Activated T-helper 17 cell treated with anti-CD3 and anti-CD28 coated beads, Interleukin-2, amount 50 U/mL, for 72 hours (primary cell): ENCODE measurements at regions not wholly inside any gene's neighbourhood (a gene's known extent, or its start where the extent isn't known, plus 50 kb on each side); places are given as distances from the start of the nearest gene placed in this dataset.

ENCODE experiments used
- ATAC-seq: fragments of 150-1000 bp; cut with Tn5 transposase; replicated peaks from 2 replicates; pipeline ENCODE4 v1.10.0; 2021; ENCODE audit warnings: mild to moderate bottlenecking, moderate library complexity
- H3K27ac Mint-ChIP-seq: one replicate; pipeline ENCODE4 v1.8.0; 2022; ENCODE audit warnings: mixed read lengths
- H3K27me3 Mint-ChIP-seq: one replicate; pipeline ENCODE4 v1.8.0; 2022; ENCODE audit warnings: mixed read lengths
- H3K36me3 Mint-ChIP-seq: one replicate; pipeline ENCODE4 v1.8.0; 2022; ENCODE audit warnings: low read depth, mild to moderate bottlenecking, mixed read lengths
- H3K4me1 Mint-ChIP-seq: one replicate; pipeline ENCODE4 v1.8.0; 2022; ENCODE audit warnings: mixed read lengths
- H3K4me3 Mint-ChIP-seq: one replicate; pipeline ENCODE4 v1.8.0; 2022; ENCODE audit warnings: mild to moderate bottlenecking, mixed read lengths
- H3K9me3 Mint-ChIP-seq: one replicate; pipeline ENCODE4 v1.8.0; 2022; ENCODE audit warnings: mixed read lengths

GRCh38 chr14:86457481-86458135, 927.7 kb downstream of the FLRT2 start:
- no peak overlapping the region for H3K27ac Mint-ChIP-seq
- no peaks in the 10 kb centered on the region for H3K27me3 Mint-ChIP-seq
- H3K36me3 Mint-ChIP-seq: no peaks in the 10 kb centered on the region
- ATAC-seq: no peak
- no peaks in the 10 kb centered on the region for H3K4me1 Mint-ChIP-seq
- H3K4me3 Mint-ChIP-seq: no peak overlapping the region
- H3K9me3 Mint-ChIP-seq: peaks cover 4% of the 10 kb centered on the region

DNA sequence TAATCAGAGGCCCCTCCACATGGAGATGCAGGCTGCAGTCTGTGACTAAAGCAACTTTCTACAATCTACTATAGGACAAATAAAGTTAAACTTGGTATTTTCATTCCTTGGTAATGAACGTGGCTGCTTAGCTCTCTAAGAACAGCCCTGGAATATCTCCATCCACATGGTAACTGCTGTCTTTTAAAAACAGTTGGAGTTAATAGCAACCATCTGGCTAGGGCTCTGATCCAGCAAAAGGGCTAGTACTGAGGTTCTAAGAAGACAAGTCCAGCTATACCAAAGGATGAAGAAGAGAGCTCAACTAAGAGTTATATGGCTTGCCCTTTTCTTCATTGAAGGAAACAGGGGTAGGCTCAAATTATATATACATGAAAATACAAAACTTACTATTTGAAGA, 920.1 kb downstream of the FLRT2 start:
- no peaks in the 10 kb centered on the region for H3K4me1 Mint-ChIP-seq
- H3K27me3 Mint-ChIP-seq: no peaks in the 10 kb centered on the region
- H3K4me3 Mint-ChIP-seq: no peak overlapping the region
- ATAC-seq: no peak
- H3K36me3 Mint-ChIP-seq: no peaks in the 10 kb centered on the region
- H3K9me3 Mint-ChIP-seq: peaks cover 4% of the 10 kb centered on the region
- H3K27ac Mint-ChIP-seq: no peak overlapping the region

DNA sequence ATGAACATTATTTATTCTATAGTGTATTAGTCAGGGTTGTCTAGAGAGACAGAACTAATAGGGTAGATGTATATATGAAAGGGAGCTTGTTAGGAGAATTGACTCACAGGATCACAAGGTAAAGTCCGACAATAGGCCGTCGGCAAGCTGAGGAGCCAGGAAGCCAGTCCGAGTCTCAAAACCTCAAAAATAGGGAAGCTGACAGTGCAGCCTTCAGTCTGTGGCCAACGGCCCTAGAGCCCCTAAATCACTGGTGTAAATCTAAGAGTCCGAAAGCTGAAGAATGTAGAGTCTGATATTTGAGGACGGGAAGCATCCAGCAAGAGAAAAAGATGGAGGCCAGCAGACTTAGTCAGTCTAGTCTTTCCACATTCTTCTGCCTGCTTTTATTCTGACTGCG, 912.2 kb downstream of the FLRT2 start:
- no peaks in the 10 kb centered on the region for H3K9me3 Mint-ChIP-seq
- no peaks in the 10 kb centered on the region for H3K4me1 Mint-ChIP-seq
- H3K27ac Mint-ChIP-seq: no peak overlapping the region
- no peaks in the 10 kb centered on the region for H3K36me3 Mint-ChIP-seq
- no peaks in the 10 kb centered on the region for H3K27me3 Mint-ChIP-seq
- no peak for ATAC-seq
- H3K4me3 Mint-ChIP-seq: no peak overlapping the region

GRCh38 chr14:86430853-86431252, 900.9 kb downstream of the FLRT2 start:
- H3K27ac Mint-ChIP-seq: no peak overlapping the region

GRCh38 chr14:86423214-86423613, 893.3 kb downstream of the FLRT2 start:
- Mint-ChIP-seq H3K4me3 (no peak overlapping the region), H3K36me3 (no peaks in the 10 kb centered on the region), H3K9me3 (no peaks in the 10 kb centered on the region), H3K27ac (no peak overlapping the region), H3K27me3 (no peaks in the 10 kb centered on the region), H3K4me1 (no peaks in the 10 kb centered on the region)
- ATAC-seq: no peak

More at GRCh38 chr14:86430853-86431252, 900.9 kb downstream of the FLRT2 start:
- Mint-ChIP-seq H3K4me3 (no peak overlapping the region), H3K9me3 (no peaks in the 10 kb centered on the region), H3K36me3 (no peaks in the 10 kb centered on the region), H3K4me1 (no peaks in the 10 kb centered on the region), H3K27me3 (no peaks in the 10 kb centered on the region)
- ATAC-seq: no peak

DNA sequence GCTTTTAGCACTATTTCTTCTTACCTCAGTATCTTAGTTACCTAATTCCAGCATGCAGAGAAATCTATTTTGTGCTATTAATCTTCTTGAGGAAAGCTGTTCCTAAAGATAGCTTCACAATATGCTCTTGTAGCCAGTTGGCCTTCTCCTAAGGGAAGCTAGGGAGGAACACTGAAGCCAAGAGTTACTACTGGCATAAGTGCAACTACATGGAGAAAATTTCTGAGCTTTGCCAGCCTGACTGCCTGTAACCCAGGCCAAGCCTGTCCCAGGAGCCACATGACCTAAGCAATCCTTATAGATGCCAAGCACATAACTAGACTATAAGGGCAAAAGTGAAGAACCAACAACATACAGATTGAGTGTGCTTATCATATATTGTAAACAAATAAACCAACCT, 890.2 kb downstream of the FLRT2 start:
- Mint-ChIP-seq H3K27me3 (no peaks in the 10 kb centered on the region), H3K27ac (no peak overlapping the region), H3K4me3 (no peak overlapping the region), H3K4me1 (no peaks in the 10 kb centered on the region), H3K9me3 (peaks cover 2% of the 10 kb centered on the region), H3K36me3 (no peaks in the 10 kb centered on the region)
- ATAC-seq: no peak

DNA sequence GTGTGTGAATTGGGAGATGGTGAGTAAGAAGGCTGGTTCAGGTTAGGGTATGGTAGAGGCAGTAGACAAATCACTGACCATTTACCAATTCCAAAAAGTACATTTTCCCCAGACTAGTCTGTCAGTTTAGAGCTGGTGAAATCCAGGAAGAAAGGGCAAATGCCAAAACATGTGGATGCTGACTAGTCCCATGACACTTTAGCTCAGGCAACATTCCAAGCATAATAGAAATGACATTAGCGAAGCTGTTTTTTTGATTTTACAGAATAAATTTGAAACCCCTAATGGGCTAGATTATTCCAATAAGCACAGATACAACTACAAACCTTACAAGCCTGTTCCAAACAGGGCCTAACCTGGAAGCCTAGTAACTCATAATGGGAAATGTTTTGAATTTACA, 884.2 kb downstream of the FLRT2 start:
- Mint-ChIP-seq H3K27me3 (no peaks in the 10 kb centered on the region), H3K27ac (no peak overlapping the region), H3K4me3 (no peak overlapping the region), H3K9me3 (peaks cover 7% of the 10 kb centered on the region), H3K4me1 (no peaks in the 10 kb centered on the region), H3K36me3 (no peaks in the 10 kb centered on the region)
- ATAC-seq: no peak

- no peak overlapping the region for H3K27ac Mint-ChIP-seq
- ATAC-seq: no peak
Measured at GRCh38 chr14:86404989-86405649, 875.2 kb downstream of the FLRT2 start.

DNA sequence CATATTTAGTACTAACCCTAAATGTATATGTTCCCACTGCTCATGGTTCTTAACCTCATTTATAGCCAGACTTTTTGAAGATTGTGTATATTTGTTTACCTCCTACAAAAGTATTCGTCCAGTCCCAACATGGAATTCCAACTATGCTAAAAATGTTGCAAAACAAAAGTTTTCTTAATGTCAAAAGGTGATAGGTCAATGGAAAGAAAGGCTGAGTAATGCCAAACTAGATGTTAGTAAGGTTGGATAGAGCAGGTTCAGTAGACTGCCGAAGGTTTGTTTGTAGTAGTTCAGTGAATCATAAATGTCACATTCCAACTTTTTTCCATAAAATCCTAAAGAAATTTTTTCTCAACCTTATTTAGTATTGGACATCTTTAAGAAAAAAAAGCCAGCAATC, 874.5 kb downstream of the FLRT2 start:
- ATAC-seq: no peak
- H3K4me3 Mint-ChIP-seq: no peak overlapping the region
- H3K27me3 Mint-ChIP-seq: no peaks in the 10 kb centered on the region
- H3K27ac Mint-ChIP-seq: no peak overlapping the region
- H3K9me3 Mint-ChIP-seq: peaks cover 12% of the 10 kb centered on the region
- H3K4me1 Mint-ChIP-seq: no peaks in the 10 kb centered on the region
- no peaks in the 10 kb centered on the region for H3K36me3 Mint-ChIP-seq

More at GRCh38 chr14:86404989-86405649, 875.2 kb downstream of the FLRT2 start:
- no peaks in the 10 kb centered on the region for H3K36me3 Mint-ChIP-seq
- H3K4me1 Mint-ChIP-seq: no peaks in the 10 kb centered on the region
- H3K27me3 Mint-ChIP-seq: no peaks in the 10 kb centered on the region
- no peak overlapping the region for H3K4me3 Mint-ChIP-seq
- H3K9me3 Mint-ChIP-seq: peaks cover 8% of the 10 kb centered on the region

DNA sequence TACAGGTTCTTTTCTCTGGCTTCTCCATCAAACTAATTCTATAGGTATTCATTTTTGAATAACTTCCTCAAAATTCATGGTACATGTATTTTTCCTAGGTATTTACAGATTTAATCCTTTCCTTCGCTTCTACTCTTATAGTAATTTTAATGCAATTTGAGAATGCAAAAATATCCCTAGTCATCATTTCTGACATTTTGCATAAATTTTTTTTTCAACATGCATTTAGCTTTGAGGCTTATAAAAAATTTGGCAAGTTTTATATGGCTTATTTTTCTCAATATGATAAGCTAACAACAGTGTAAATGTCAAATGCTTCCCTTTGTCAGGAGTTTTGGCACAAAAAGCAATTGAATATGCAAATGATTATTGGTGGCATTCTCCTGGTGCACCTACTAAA, 872.6 kb downstream of the FLRT2 start:
- Mint-ChIP-seq H3K36me3 (no peaks in the 10 kb centered on the region), H3K9me3 (peaks cover 9% of the 10 kb centered on the region), H3K27ac (no peak overlapping the region), H3K27me3 (no peaks in the 10 kb centered on the region), H3K4me3 (no peak overlapping the region), H3K4me1 (no peaks in the 10 kb centered on the region)
- ATAC-seq: no peak

DNA sequence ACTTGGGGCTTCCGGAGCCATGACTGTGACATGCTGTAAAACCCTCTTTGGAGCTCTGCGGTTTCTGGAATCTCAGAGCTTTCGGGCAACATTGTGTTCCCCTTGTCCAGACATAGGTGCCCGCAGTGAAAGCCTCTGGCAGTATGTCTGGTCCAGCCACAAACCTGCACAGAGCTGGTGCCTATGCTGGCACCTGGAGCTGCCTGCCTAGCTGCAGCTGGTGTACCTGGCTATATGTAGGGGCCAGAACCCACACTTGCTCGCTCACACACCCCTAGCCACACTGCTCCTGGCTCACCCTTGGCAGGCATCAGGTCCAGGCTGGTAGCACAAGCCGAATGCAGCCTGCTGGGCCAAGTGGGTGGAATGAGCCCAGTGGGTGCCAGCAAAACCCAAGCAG, 861.1 kb downstream of the FLRT2 start:
- Mint-ChIP-seq H3K27me3 (no peaks in the 10 kb centered on the region), H3K36me3 (no peaks in the 10 kb centered on the region), H3K4me3 (no peak overlapping the region), H3K9me3 (no peaks in the 10 kb centered on the region), H3K27ac (no peak overlapping the region), H3K4me1 (no peaks in the 10 kb centered on the region)
- no peak for ATAC-seq

DNA sequence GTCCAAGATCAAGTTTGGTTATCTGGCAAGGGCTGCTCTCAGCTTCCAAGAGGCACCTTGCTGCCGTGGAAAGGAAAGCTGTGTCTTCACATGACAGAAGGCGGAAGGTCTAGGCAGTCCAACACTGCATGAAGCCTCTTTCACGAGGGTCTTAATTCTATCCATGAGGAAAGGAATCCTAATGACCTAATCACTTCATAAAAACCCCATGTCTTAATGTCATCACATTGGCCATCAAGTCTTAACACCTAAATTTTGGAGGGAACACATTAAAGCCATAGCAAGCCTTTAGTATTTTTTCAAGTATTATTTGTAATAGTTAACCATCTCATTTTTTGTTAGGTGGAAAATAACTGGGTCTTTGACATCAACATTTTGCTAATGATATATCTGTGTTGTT, 858.3 kb downstream of the FLRT2 start:
- Mint-ChIP-seq H3K27me3 (no peaks in the 10 kb centered on the region), H3K4me1 (no peaks in the 10 kb centered on the region), H3K27ac (no peak overlapping the region), H3K9me3 (no peaks in the 10 kb centered on the region), H3K36me3 (no peaks in the 10 kb centered on the region), H3K4me3 (no peak overlapping the region)
- ATAC-seq: no peak

GRCh38 chr14:86373886-86374285, 843.9 kb downstream of the FLRT2 start:
- Mint-ChIP-seq H3K27ac (no peak overlapping the region), H3K9me3 (peaks cover 11% of the 10 kb centered on the region), H3K36me3 (no peaks in the 10 kb centered on the region), H3K4me3 (no peak overlapping the region), H3K27me3 (peaks cover 4% of the 10 kb centered on the region), H3K4me1 (no peaks in the 10 kb centered on the region)
- ATAC-seq: no peak

- Mint-ChIP-seq H3K4me3 (no peak overlapping the region), H3K4me1 (no peaks in the 10 kb centered on the region), H3K36me3 (no peaks in the 10 kb centered on the region), H3K27me3 (peaks cover 4% of the 10 kb centered on the region), H3K27ac (no peak overlapping the region), H3K9me3 (peaks cover 11% of the 10 kb centered on the region)
- no peak for ATAC-seq
Measured at GRCh38 chr14:86372402-86372801, 842.5 kb downstream of the FLRT2 start.

GRCh38 chr14:86364634-86365033, 834.7 kb downstream of the FLRT2 start:
- Mint-ChIP-seq H3K9me3 (no peaks in the 10 kb centered on the region), H3K36me3 (no peaks in the 10 kb centered on the region), H3K4me3 (no peak overlapping the region), H3K27ac (no peak overlapping the region), H3K4me1 (no peaks in the 10 kb centered on the region), H3K27me3 (no peaks in the 10 kb centered on the region)
- no peak for ATAC-seq
